Amniotic stem cell (primary cell): ENCODE measurements at regions not wholly inside any gene's neighbourhood (a gene's known extent, or its start where the extent isn't known, plus 50 kb on each side); places are given as distances from the start of the nearest gene placed in this dataset.

Experiments
- DNase-seq: peaks from one replicate; lab custom pipeline; 2025; lab: John Stamatoyannopoulos, UW

- DNase-seq: no peak
Measured at GRCh38 chr4:95660719-95661118, 111.9 kb upstream of the UNC5C start.

GRCh38 chr4:95651891-95652290 is 103.1 kb upstream of the UNC5C start:
- DNase-seq: no peak

GRCh38 chr4:95644417-95644816 is 95.6 kb upstream of the UNC5C start:
- no peak for DNase-seq

GRCh38 chr4:95643627-95644026 is 94.9 kb upstream of the UNC5C start:
- no peak for DNase-seq

- DNase-seq: no peak
Measured at GRCh38 chr4:95641571-95641970, 92.8 kb upstream of the UNC5C start.

DNA sequence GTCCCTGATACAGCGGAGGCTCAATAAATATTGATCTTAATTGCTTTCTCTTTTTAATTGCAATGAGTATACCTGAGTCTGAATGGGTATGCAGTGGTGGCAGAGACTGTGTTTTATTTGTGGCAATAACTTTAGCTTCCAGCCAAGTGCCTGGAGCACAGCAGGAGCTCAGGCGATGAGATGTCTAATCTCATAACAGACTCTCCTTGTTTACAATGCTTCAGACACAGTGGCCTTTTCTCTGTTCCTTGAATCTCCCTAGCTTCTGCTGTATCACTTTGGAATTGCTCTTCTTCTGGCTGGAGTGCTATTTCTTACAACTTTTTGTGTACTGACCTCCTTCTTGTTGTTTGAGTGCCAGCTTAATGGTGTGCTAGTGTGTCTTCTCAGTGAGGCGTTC is 91.5 kb upstream of the UNC5C start:
- no peak for DNase-seq

DNA sequence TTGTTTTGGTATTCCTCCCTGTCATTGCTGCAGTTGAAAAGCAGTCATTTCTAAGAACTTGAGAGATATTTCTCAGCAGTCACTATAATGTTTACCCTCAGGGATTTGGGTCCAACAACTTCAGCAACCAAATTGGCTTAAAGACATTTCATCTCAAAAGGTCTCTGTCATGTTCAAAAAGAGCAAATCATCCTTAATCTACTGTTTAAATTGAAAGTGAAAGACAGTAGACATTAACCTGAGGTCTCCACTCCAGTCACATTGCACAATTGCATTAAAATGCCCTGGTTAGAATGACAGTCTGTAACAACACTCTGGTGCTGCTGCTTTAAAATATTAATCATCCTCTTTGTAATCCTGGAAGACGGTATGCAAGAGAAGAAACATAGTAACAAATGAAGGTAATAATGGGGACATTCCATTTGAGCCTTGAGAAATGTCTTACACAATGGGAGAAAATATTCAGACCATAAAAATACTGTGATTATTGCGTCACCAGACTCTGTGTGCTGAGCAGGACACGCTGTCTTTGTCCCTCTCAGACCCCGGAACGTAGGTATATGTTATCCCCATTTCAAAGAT is 90.2 kb upstream of the UNC5C start:
- no peak for DNase-seq

DNA sequence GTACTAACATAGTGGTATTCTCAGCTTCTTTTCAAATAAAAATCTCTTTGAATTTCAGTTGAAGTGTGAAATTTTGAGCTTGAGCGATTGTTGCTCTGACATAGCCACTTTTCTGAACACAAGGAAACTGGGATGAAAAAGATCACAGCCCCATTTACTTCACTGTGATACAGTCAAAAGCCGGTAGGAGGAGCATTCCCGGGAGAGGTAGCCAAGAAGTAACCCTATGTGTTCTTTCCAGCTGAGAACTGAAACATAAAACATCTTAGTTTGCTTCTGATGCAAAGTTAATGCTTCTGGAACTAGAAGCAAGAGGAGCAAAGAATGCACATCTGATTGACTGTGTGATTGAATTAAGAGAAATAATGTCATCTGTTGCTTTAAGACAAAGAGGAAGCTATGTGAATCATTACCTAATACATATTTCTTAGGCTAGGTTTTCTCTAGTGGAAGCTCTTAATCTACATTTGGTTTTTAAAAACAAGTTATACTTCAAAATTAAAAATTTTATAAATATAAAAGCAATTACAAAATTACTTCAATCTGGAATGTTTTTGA is 88.3 kb upstream of the UNC5C start:
- no peak for DNase-seq

DNA sequence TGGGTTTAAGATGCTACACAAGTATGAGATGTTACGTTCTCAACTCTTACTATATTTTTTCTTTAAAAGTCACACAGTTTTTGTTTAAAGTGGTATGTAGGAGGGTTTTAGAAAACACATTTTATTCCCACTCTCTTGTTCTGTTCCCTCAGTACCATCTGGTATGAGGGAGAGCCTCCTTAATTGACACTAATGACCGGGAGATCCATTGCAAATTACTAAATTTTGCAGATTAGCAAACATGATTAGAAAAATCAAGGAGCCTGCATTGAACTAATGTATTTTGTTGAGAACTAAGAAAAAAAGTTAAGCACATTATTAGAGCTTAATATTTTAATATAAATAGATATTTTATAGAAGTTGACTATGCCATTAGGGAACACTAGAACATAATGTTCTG is 87.3 kb upstream of the UNC5C start:
- DNase-seq: no peak

GRCh38 chr4:95627709-95628108 is 78.9 kb upstream of the UNC5C start:
- DNase-seq: no peak

DNA sequence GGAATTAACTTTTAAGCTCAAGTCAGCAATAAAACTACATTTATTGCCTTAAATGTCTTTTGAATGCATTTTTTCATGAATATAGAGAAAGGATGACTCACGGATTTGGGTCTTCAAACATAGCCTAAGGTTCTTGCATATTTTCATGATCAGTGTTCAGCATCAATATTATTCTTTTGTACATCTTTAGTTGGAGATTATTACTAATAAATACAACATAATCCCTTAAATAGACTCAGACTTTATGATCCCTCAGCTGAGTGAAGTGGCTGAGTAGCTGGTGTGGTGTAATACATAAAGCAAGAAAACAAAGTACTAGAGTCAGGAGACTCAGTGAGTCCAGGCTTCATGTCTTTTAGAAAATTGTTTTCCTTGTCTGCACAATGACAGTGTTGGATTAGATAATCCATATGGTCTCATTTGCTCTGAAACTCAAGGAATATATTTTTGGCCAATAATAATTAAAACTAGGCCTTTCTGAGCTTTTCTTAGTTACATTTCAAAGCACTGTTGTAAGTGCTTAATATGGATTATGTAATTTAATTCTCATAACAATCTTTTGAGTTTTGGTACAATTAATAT is 78.3 kb upstream of the UNC5C start:
- DNase-seq: no peak

GRCh38 chr4:95625020-95625419 is 76.2 kb upstream of the UNC5C start:
- DNase-seq: no peak

DNA sequence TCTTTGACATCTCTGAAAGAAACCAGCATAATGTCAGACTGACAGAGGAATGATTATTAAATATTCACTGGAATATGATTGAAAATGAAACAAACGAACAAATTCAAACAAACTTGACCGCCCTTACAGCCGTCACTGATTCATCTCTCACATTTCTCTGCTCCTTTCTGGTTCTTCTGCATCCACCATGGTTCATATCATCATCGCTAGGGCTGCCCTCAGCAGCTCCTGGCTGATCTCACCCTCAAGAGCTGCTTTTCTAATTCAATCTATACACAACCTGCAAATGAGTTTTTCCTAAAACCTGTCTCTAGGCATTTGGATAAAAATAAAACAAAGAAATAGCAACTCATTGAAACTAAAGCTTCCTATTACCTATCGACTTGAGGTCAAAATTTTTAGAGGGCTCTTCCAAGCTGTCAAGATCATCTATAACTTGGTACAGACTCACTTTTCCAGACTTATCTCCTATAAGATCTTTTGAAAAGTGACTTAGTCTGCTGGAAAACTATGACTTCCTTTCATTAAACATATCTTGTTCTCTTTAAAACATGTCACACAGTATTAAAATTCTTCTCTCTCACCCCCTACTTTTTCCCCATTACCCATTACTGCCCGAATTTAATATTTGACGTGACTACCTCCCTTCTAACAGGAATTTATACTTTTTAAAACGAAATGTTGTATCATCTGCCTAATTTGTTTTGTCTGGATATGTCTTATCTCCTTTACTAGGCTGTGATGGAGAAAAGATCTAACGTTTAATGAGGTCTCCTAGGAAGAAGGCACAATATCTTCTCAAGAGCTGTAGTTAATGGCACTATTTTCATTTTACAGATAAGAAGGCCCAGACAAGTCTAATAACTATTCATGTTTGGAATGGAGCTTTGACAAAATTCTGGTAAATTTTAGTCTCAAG is 71.0 kb upstream of the UNC5C start:
- no peak for DNase-seq

- DNase-seq: no peak
Measured at GRCh38 chr4:95614684-95615205, 66.0 kb upstream of the UNC5C start.

GRCh38 chr4:95610061-95610569 is 61.3 kb upstream of the UNC5C start:
- no peak for DNase-seq

DNA sequence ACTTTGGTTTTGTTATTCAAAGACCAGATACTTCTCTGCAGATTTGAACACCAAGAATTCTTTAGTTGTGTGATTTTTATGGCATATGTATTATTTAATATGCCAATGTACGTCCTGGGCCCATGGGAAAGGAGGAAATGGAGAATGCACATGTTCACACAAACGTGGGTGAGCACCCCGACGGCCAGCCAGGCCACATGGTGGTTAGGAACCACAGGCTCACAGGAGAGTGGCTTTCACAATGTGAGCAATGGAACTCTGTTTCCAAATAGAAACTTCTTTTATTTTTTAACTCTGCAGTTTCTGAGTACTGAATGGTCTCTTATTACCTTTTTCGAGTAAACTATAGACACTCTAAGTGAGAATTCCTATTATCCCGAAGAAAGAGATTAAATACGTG is 58.0 kb upstream of the UNC5C start:
- DNase-seq: no peak

DNA sequence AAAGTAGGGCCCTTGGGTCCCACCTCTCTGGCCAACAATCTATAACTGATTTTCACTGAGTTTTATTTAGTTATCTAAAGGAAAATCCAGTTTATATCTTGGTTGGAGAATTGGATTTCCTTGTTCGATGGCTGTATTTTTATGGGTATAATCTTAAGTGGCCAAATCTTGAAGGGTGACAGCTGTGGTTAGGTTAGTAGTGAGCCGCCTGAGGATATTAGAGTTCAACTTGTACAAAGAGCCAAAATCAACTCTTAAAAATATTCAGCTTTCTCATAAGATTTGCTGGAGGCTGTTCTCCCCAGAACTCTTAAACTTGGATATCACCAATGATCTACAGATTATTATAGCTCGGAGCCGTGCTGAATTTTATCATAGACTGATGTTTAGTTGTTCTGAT is 54.6 kb upstream of the UNC5C start:
- DNase-seq: no peak

DNA sequence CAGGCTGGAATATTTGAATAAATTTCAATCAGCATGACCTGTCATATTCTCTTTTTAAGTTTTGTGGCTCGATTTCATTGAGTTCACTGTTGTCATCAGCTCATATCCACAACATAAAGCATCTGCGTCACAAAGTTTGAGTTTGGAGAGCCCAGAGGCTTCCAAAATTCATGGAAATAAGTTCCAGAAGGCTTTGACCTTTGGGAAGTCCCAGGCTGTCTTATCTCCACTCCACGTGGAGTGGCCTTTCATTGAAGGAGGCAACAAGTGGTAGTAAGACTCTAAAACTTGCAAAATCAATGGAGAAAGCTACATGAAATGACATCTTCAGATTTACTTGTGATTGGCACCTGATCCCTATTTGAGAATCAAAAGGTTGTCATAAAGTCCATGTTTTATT is 54.1 kb upstream of the UNC5C start:
- no peak for DNase-seq

DNA sequence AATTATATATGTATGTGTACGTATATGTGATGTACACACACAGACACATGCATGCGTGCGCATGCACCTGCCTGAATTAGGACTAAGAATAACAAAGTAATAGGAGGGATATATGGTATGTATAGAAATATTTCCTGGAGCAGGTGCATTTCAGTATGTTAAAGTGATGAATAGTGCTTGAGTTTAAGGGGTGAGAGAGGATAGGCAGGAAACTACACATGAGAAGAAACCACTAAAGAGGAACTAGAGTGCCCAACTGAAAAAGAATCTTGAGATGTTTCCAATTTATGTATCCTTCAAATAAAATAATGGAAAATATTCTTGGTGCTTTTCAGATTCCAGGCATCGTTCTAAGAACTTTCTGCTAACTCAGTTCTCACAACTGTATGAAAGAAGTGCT is 52.6 kb upstream of the UNC5C start:
- no peak for DNase-seq

DNA sequence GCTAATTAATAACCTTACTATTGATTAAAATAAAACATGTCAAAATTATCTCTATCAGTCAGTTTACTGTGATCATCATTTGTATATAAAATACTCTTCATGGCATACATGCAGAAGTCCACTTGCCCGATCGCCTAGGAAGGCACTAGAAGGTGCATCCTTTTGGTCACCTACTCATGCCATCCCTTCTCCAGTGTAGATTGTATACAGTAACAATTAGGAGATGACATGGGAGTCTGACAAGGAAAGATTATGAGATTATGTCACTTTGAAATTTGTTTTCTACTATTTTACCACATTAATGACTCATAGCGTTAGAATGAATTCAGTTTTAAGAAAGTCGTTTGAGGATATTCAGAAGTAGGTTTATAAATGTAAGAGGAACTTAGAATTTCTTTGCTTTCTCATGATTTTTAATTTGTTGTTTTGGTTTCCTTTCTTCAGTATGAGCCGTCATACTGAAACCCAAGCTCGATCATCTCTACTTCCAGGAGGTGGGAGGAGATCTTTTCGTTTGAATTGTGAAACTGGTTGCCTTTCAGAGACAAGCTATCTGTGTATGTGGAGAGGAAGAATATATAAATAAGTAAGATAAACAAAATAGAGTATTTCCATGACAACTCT is 51.1 kb upstream of the UNC5C start:
- no peak for DNase-seq
